ENCODE measurements at regions not wholly inside any gene's neighbourhood (a gene's known extent, or its start where the extent isn't known, plus 50 kb on each side); places are given as distances from the start of the nearest gene placed in this dataset.
"Not testable (repeated sequence)": the region's sequence is repeated elsewhere in the genome, so short reads cannot be mapped to it uniquely, and the experiment has no call there.

DNA sequence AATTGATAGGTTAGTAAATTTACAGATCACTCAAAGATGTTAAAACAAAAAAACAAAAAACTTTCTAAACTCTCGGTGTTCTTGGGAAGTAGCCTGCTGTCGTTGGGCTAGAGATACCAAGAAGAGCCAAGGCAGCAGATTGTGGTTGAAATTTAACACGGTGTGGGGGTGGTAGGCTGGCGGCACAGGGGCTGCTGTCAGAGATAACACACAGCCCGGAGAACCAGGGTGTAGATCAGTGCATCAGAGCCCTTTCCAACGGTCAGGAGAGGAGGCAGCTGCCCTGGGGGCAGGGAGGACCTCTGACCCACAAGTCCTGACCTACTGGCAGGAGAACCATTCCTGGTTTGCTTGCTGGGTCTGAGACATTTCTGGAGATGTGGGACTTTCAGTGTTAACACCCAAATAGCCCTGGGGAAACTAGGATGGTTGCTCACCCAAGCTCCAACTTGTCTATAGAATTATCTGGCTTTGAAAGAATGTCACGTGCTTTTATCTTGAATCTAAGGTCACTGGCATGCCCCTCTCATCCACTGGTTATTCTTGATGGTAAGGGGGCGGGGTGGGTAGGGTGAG lies 205.2 kb upstream of the PLGLB2 start:
- not testable (repeated sequence) for DNase-seq (ENCODE audit: low spot score)

- DNase-seq (ENCODE audit: low spot score): not testable (repeated sequence)
Observed at GRCh38 chr2:87543797-87544196, 204.1 kb upstream of the PLGLB2 start.

- not testable (repeated sequence) for DNase-seq (ENCODE audit: low spot score)
Observed at GRCh38 chr2:87547106-87547505, 200.8 kb upstream of the PLGLB2 start.

DNA sequence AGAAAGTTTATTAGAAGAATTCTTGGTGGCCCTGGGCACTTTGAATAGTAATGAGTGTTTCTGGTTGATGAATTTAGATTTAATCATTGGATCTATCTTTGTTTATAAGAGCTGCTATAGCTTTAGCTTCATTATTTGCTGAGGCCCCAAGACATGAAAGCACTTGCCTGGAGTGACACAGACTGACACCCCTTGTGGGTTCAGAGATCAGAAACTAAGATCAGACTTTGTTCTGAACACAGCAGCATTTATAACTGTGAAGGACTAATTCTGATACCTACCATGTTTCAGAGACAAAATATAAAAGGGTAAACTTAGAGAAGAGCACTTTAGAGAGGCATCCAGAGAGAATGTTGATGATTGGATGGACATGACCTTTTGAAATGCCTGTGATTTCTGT lies 199.9 kb upstream of the PLGLB2 start:
- DNase-seq (ENCODE audit: low spot score): not testable (repeated sequence)

DNA sequence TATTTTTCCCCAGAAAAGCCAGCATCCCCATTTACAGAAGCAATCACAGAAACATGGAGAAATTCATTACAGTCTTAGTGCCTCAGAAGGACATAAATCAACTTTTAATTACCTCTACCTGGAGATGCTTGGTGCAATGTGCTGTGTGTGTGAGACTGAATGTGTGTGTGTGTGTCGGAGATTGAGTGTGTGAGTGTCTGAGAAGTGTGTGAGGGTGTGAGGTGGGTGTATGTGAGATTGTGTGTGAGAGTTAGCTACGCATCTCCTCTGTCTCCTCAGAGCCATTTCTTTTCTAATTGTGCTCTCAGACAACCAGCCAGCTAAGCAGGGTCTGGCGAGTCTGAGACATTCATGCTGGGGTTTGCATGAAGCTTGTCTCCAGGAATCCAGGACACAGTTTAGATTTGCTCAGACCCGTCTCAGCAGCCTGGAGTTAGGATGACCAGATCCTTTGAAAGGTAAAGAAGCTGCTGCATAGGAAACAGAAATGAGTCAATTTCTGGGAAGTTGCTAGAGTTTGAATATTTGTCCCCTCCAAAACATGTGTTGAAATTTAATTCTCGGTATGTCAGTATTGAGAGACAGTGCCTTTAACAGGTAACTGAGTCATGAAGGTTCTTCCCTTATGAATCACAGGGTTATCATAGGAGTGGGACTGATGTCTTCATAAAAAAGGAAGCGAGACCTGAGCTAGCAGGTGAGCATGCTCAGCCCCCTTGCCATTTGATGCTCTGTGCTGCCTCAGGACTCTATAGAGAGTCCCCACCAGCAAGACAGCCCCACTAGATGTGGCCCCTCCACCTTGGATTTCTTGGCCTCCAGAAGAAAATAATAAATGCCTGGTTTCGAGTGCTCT lies 199.0 kb upstream of the PLGLB2 start:
- not testable (repeated sequence) for DNase-seq (ENCODE audit: low spot score)

- DNase-seq (ENCODE audit: low spot score): not testable (repeated sequence)
Observed at GRCh38 chr2:87549561-87550202, 198.2 kb upstream of the PLGLB2 start.

DNA sequence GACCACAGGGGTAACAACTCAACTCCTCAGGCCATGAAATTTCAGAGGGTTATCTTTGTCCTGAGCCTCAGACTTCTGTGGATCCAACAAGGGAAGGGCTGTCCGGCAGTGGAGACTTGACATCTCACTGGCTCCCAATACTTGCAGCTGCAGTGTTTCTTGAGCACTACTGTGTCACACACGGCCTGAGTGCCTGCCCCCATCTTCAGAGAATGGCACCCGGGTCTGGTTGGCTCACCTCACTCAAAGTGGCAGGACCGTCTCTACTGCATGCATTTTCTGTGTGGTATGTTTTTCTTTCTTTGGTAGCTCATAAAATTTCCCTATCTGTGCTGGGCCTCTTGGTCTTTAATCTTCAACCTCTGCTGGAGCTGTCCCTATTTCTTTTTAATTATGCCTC lies 193.2 kb upstream of the PLGLB2 start:
- not testable (repeated sequence) for DNase-seq (ENCODE audit: low spot score)

DNA sequence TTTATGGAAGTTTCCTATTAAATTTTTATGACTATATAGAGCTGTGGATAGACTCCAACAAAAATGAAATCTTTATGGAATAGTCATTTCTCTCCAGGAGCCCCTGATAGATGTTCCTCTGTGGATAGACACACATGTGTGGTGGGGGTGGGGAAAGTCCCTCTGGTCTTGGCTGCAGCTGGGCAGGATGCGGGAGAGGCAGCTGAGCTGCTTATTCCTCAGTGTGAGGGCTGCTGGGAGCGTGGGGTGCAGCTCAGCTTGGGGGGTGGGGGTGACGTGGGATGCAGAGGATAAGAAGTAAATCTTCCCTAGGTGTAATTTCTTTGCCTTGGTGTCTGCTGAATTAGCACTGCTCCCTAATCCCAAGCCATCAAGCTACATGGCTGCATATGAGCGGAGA lies 192.8 kb upstream of the PLGLB2 start:
- not testable (repeated sequence) for DNase-seq (ENCODE audit: low spot score)

- DNase-seq (ENCODE audit: low spot score): not testable (repeated sequence)
Observed at GRCh38 chr2:87559001-87559400, 188.9 kb upstream of the PLGLB2 start.

DNA sequence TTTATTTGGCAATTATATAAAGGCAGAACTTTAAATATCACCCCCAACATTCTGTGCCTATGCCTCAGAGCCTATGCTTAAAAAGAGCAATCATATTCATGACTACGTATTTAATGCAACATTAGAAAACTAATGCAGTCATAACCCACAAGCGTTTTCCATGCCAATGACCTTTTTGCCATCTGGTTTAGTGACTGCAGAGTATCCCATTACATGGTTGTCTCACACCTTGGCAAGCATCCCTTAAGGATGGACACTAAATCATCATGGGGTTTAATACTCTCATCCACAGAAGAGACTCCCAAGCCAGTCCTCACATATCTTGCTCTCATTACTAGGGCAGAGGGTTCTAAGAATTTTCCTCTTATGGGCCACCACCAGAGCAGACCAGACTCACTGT lies 188.2 kb upstream of the PLGLB2 start:
- not testable (repeated sequence) for DNase-seq (ENCODE audit: low spot score)

DNA sequence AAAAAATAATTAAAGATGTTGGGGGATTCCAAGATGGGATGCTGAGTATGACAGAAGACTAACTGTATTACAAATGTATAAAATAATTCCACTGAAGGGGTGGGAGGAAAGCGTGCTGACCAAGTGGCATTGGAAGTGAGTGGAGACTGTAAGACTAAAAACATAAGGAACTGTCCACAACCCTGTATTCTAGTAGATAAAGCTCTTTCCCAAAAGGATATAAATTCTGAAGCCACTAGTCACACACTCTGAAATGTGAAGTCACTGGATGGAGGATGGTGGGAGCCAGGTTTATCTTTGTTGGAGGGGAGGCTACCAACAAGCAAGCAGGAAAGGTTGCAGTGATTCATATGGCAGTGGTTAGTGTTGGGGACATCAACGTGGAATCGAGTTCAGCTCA lies 182.8 kb upstream of the PLGLB2 start:
- DNase-seq (ENCODE audit: low spot score): not testable (repeated sequence)

- not testable (repeated sequence) for DNase-seq (ENCODE audit: low spot score)
Observed at GRCh38 chr2:87566531-87566930, 181.4 kb upstream of the PLGLB2 start.

DNA sequence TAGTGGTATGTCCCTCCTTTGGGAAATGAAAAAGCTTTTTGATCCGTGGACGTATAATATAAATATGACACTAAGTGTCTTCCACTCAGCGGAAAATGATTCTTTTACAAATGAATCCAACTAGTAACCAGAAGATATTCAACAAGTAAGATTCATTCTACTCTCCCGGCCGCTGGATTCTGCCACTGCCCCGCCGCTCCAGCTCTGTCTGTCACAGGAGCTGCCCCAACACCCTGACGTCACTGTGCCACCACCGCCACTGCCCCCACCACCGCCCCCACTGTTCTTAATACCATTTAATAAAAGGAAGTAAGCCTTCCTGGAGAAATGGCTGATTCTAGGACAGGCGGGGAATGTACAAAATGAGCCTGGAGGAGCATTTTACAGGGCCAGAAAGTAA lies 180.8 kb upstream of the PLGLB2 start:
- DNase-seq (ENCODE audit: low spot score): not testable (repeated sequence)

DNA sequence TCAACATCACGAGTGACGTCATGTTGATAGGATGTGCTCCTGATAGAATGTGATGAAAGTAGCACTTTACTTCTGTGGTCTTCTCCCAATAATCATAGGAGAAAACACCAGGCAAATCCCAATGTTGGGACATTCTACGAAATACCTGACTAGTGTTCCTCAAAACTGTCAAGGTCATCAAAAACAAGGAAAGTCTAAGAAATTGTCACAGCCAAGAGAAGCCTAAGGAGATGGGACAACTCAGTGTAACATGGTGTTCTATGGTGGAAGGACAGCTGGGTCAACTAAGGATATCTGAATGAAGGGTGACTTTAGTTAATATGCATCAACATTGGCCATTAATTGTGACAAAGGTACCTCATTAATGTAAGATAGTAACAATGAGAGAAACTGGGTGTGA lies 180.0 kb upstream of the PLGLB2 start:
- not testable (repeated sequence) for DNase-seq (ENCODE audit: low spot score)

- not testable (repeated sequence) for DNase-seq (ENCODE audit: low spot score)
Observed at GRCh38 chr2:87568554-87569278, 179.2 kb upstream of the PLGLB2 start.

GRCh38 chr2:87569689-87570397 lies 178.0 kb upstream of the PLGLB2 start:
- not testable (repeated sequence) for DNase-seq (ENCODE audit: low spot score)

GRCh38 chr2:87571889-87572465 lies 175.9 kb upstream of the PLGLB2 start:
- DNase-seq (ENCODE audit: low spot score): not testable (repeated sequence)

GRCh38 chr2:87572906-87573305 lies 175.0 kb upstream of the PLGLB2 start:
- DNase-seq (ENCODE audit: low spot score): not testable (repeated sequence)

GRCh38 chr2:87573386-87574192 lies 174.3 kb upstream of the PLGLB2 start:
- not testable (repeated sequence) for DNase-seq (ENCODE audit: low spot score)

Measured in germinal center (tissue), 1 donor.